Neural progenitor cell (in vitro differentiated cells): ENCODE measurements at regions not wholly inside any gene's neighbourhood (a gene's known extent, or its start where the extent isn't known, plus 50 kb on each side); places are given as distances from the start of the nearest gene placed in this dataset.

Experiments
- DNase-seq: peaks from one replicate; pipeline ENCODE4 v3.0.0-alpha.2; 2016; ENCODE audit warnings: low spot score
- H2AFZ ChIP-seq: fragments of 200-600 bp; sonication (generic); replicated peaks from 2 replicates; pipeline ENCODE4 v1.6.1; 2016; ENCODE audit warnings: antibody characterized with exemption
- H3F3A ChIP-seq: fragments of 200-600 bp; sonication (generic); 2 replicates; pipeline ENCODE4 v1.6.1; 2016; ENCODE audit warnings: antibody characterized with exemption, low read depth
- H3K27ac ChIP-seq: fragments of 200-600 bp; sonication (generic); 2 replicates; pipeline ENCODE4 v1.5.1; 2016; ENCODE audit warnings: mild to moderate bottlenecking
- H3K27me3 ChIP-seq: fragments of 200-600 bp; sonication (generic); 2 replicates; pipeline ENCODE4 v1.6.1; 2016; ENCODE audit warnings: mild to moderate bottlenecking, moderate library complexity
- H3K36me3 ChIP-seq: fragments of 200-600 bp; sonication (generic); 2 replicates; pipeline ENCODE4 v1.5.1; 2016
- H3K4me1 ChIP-seq: fragments of 200-600 bp; sonication (generic); 2 replicates; pipeline ENCODE4 v1.6.1; 2016; ENCODE audit warnings: mixed run types
- H3K4me2 ChIP-seq: fragments of 200-600 bp; sonication (generic); 2 replicates; pipeline ENCODE4 v1.6.1; 2016
- H3K4me3 ChIP-seq: fragments of 200-600 bp; sonication (generic); 2 replicates; pipeline ENCODE4 v1.5.1; 2016
- H3K79me2 ChIP-seq: fragments of 200-600 bp; sonication (generic); 2 replicates; pipeline ENCODE4 v1.6.1; 2016; ENCODE audit warnings: low read depth
- H3K9ac ChIP-seq: fragments of 200-600 bp; sonication (generic); 2 replicates; pipeline ENCODE4 v1.6.1; 2016
- H3K9me3 ChIP-seq: fragments of 200-600 bp; sonication (generic); 2 replicates; pipeline ENCODE4 v1.5.1; 2016; ENCODE audit warnings: low read depth
- H4K20me1 ChIP-seq: fragments of 200-600 bp; sonication (generic); 2 replicates; pipeline ENCODE4 v1.6.1; 2016; ENCODE audit warnings: low read depth
- H3K27ac Mint-ChIP-seq: 3 replicates; pipeline ENCODE4 v1.8.0; 2021; ENCODE audit warnings: mixed read lengths
- H3K27me3 Mint-ChIP-seq: 2 replicates; pipeline ENCODE4 v1.8.0; 2022; ENCODE audit warnings: low read depth, mild to moderate bottlenecking, inconsistent platforms, moderate library complexity, mixed read lengths; ENCODE audit not compliant: insufficient read depth
- H3K36me3 Mint-ChIP-seq: 3 replicates; pipeline ENCODE4 v1.8.0; 2021; ENCODE audit warnings: mixed read lengths
- H3K4me1 Mint-ChIP-seq: 3 replicates; pipeline ENCODE4 v1.8.0; 2021; ENCODE audit warnings: mixed read lengths
- H3K4me3 Mint-ChIP-seq: 3 replicates; pipeline ENCODE4 v1.8.0; 2021; ENCODE audit warnings: mild to moderate bottlenecking, moderate library complexity, mixed read lengths
- H3K9me3 Mint-ChIP-seq: 3 replicates; pipeline ENCODE4 v1.8.0; 2020; ENCODE audit warnings: mixed read lengths
- EZH2 ChIP-seq: fragments of 200-600 bp; sonication (generic); IDR thresholded peaks from 2 replicates; pipeline ENCODE4 v1.6.1; 2017; ENCODE audit warnings: antibody characterized with exemption, mild to moderate bottlenecking, moderate library complexity
- EZH2phosphoT487 ChIP-seq: fragments of 200-600 bp; sonication (generic); IDR thresholded peaks from 2 replicates; pipeline ENCODE4 v1.6.1; 2017; ENCODE audit warnings: antibody characterized with exemption
- TF ChIP-seq, protein P1 (sequence below): fragments of 200-600 bp; sonication (generic); IDR thresholded peaks from 2 replicates; pipeline ENCODE4 v1.5.1; 2017; ENCODE audit warnings: antibody characterized with exemption, mild to moderate bottlenecking

GRCh38 chr5:100446879-100447430 is 88.2 kb upstream of the FAM174A start:
- H3K4me1 ChIP-seq = no peaks in the 10 kb centered on the region
- H3K4me1 Mint-ChIP-seq = no peaks in the 10 kb centered on the region
- no peaks in the 10 kb centered on the region for H3K27me3 Mint-ChIP-seq
- H3K4me3 Mint-ChIP-seq = no peak overlapping the region
- no peak overlapping the region for H3K27ac ChIP-seq
- no peak overlapping the region for H3K9ac ChIP-seq
- H3K9me3 Mint-ChIP-seq = peaks cover 8% of the 10 kb centered on the region
- no peaks in the 10 kb centered on the region for H4K20me1 ChIP-seq
- H3F3A ChIP-seq = no peaks in the 10 kb centered on the region
- no peaks in the 10 kb centered on the region for H3K27me3 ChIP-seq
- H3K27ac Mint-ChIP-seq = no peak overlapping the region
- no peak for DNase-seq
- no peaks in the 10 kb centered on the region for H3K9me3 ChIP-seq
- TF ChIP-seq EZH2phosphoT487 = no peak
- H3K4me2 ChIP-seq = no peak overlapping the region
- H3K36me3 ChIP-seq = no peaks in the 10 kb centered on the region
- no peaks in the 10 kb centered on the region for H3K36me3 Mint-ChIP-seq
- no peaks in the 10 kb centered on the region for H3K79me2 ChIP-seq
- H2AFZ ChIP-seq = no peak overlapping the region
- no peak overlapping the region for H3K4me3 ChIP-seq

DNA sequence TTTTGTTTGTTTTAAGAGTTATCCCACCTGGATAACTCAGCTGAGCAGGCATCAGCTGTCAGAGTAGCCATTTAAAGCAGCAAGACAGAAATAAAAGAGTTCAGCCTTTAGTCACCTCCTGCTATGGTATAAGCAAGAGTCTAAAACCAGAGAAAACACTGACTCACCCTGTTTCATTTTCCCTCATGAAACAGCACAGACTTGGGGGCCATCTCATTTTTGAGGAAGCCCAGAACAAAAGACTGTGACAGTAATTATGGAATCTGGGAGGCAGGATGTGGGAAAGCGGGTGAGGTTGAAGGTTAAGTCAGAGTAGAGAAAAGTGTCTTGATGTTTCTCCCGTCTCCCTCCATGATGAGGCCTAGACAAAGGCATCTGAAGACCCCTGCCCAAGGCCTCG is 90.2 kb upstream of the FAM174A start:
- Histone ChIP-seq H3K9me3 (no peaks in the 10 kb centered on the region), H3K4me1 (no peaks in the 10 kb centered on the region), H3K27ac (no peak overlapping the region), H2AFZ (no peak overlapping the region), H3K36me3 (no peaks in the 10 kb centered on the region), H3K4me3 (no peak overlapping the region), H3K9ac (no peak overlapping the region), H3K27me3 (no peaks in the 10 kb centered on the region), H4K20me1 (no peaks in the 10 kb centered on the region), H3F3A (no peaks in the 10 kb centered on the region), H3K79me2 (no peaks in the 10 kb centered on the region), H3K4me2 (no peak overlapping the region)
- H3K9me3 Mint-ChIP-seq = no peaks in the 10 kb centered on the region
- H3K4me3 Mint-ChIP-seq = no peak overlapping the region
- H3K36me3 Mint-ChIP-seq = no peaks in the 10 kb centered on the region
- no peak for TF ChIP-seq EZH2
- TF ChIP-seq, protein P1, sequence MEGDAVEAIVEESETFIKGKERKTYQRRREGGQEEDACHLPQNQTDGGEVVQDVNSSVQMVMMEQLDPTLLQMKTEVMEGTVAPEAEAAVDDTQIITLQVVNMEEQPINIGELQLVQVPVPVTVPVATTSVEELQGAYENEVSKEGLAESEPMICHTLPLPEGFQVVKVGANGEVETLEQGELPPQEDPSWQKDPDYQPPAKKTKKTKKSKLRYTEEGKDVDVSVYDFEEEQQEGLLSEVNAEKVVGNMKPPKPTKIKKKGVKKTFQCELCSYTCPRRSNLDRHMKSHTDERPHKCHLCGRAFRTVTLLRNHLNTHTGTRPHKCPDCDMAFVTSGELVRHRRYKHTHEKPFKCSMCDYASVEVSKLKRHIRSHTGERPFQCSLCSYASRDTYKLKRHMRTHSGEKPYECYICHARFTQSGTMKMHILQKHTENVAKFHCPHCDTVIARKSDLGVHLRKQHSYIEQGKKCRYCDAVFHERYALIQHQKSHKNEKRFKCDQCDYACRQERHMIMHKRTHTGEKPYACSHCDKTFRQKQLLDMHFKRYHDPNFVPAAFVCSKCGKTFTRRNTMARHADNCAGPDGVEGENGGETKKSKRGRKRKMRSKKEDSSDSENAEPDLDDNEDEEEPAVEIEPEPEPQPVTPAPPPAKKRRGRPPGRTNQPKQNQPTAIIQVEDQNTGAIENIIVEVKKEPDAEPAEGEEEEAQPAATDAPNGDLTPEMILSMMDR = no peak
- no peak for TF ChIP-seq EZH2phosphoT487
- no peaks in the 10 kb centered on the region for H3K27me3 Mint-ChIP-seq
- H3K27ac Mint-ChIP-seq = no peak overlapping the region
- no peak for DNase-seq
- no peaks in the 10 kb centered on the region for H3K4me1 Mint-ChIP-seq

GRCh38 chr5:100434815-100435214 is 100.4 kb upstream of the FAM174A start:
- H3K27me3 Mint-ChIP-seq = no peaks in the 10 kb centered on the region
- no peak overlapping the region for H3K4me2 ChIP-seq
- no peaks in the 10 kb centered on the region for H4K20me1 ChIP-seq
- no peaks in the 10 kb centered on the region for H3K4me1 ChIP-seq
- H3K27ac ChIP-seq = no peak overlapping the region
- no peaks in the 10 kb centered on the region for H3K27me3 ChIP-seq
- H3K9ac ChIP-seq = no peak overlapping the region
- H3K36me3 Mint-ChIP-seq = no peaks in the 10 kb centered on the region
- no peak overlapping the region for H3K4me3 Mint-ChIP-seq
- no peaks in the 10 kb centered on the region for H3F3A ChIP-seq
- H3K36me3 ChIP-seq = no peaks in the 10 kb centered on the region
- no peaks in the 10 kb centered on the region for H3K79me2 ChIP-seq
- H3K4me3 ChIP-seq = no peak overlapping the region
- no peaks in the 10 kb centered on the region for H3K4me1 Mint-ChIP-seq
- H3K27ac Mint-ChIP-seq = no peak overlapping the region
- no peak overlapping the region for H2AFZ ChIP-seq
- DNase-seq = no peak
- H3K9me3 ChIP-seq = no peaks in the 10 kb centered on the region
- no peak for TF ChIP-seq EZH2phosphoT487
- no peak for TF ChIP-seq EZH2
- TF ChIP-seq, protein P1 = no peak
- H3K9me3 Mint-ChIP-seq = no peaks in the 10 kb centered on the region

DNA sequence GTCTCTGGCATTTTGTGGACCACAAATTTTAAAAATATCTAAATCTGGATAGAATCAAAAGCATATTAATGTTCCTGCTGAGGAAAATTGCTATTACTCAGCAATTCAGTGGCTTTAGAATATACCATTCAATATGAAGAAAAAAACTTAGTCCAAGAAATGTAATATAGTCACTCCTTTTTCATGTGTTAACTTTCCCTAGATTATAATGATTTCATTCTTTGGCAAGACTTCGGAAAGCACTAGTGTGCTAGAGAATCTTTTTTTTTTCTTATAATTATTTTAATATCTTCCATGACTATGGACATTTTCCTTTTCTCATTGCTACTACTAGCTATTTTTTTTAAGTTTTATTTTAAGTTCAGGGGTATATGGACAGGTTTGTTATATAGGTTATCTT is 102.4 kb upstream of the FAM174A start:
- no peak for TF ChIP-seq EZH2phosphoT487
- no peak for TF ChIP-seq EZH2
- TF ChIP-seq, protein P1 = no peak
- Mint-ChIP-seq H3K27me3 (no peaks in the 10 kb centered on the region), H3K36me3 (no peaks in the 10 kb centered on the region), H3K4me1 (no peaks in the 10 kb centered on the region), H3K4me3 (no peak overlapping the region), H3K27ac (no peak overlapping the region), H3K9me3 (no peaks in the 10 kb centered on the region)
- H3K4me1 ChIP-seq = no peaks in the 10 kb centered on the region
- no peaks in the 10 kb centered on the region for H3K79me2 ChIP-seq
- no peak overlapping the region for H3K27ac ChIP-seq
- no peak overlapping the region for H3K4me3 ChIP-seq
- no peaks in the 10 kb centered on the region for H3K36me3 ChIP-seq
- no peaks in the 10 kb centered on the region for H4K20me1 ChIP-seq
- H3K27me3 ChIP-seq = no peaks in the 10 kb centered on the region
- no peak overlapping the region for H3K9ac ChIP-seq
- H3K9me3 ChIP-seq = no peaks in the 10 kb centered on the region
- H2AFZ ChIP-seq = no peak overlapping the region
- H3K4me2 ChIP-seq = no peak overlapping the region
- no peaks in the 10 kb centered on the region for H3F3A ChIP-seq
- no peak for DNase-seq
